ENCODE measurements at regions not wholly inside any gene's neighbourhood (a gene's known extent, or its start where the extent isn't known, plus 50 kb on each side); places are given as distances from the start of the nearest gene placed in this dataset.

DNA sequence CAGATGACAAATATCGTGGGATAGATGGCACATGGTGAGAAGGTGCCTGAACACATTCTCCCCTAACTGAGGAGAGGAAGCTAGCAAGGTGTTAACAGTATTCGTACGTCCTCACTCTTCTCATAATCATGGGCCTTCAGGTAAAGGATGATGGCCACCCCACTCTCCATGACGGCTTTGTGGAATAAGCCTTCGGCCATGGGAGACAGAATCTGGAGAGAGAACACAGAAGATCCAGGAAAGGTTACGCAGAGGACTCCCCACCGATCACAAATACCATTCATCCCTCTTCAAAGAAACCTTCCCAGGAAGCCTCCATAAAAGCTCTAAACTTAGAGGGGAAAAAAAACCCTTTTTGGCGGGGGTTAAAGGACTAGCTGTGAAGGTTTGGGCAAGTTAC is 189.9 kb downstream of the BCR start:
- TF ChIP-seq, protein P1, sequence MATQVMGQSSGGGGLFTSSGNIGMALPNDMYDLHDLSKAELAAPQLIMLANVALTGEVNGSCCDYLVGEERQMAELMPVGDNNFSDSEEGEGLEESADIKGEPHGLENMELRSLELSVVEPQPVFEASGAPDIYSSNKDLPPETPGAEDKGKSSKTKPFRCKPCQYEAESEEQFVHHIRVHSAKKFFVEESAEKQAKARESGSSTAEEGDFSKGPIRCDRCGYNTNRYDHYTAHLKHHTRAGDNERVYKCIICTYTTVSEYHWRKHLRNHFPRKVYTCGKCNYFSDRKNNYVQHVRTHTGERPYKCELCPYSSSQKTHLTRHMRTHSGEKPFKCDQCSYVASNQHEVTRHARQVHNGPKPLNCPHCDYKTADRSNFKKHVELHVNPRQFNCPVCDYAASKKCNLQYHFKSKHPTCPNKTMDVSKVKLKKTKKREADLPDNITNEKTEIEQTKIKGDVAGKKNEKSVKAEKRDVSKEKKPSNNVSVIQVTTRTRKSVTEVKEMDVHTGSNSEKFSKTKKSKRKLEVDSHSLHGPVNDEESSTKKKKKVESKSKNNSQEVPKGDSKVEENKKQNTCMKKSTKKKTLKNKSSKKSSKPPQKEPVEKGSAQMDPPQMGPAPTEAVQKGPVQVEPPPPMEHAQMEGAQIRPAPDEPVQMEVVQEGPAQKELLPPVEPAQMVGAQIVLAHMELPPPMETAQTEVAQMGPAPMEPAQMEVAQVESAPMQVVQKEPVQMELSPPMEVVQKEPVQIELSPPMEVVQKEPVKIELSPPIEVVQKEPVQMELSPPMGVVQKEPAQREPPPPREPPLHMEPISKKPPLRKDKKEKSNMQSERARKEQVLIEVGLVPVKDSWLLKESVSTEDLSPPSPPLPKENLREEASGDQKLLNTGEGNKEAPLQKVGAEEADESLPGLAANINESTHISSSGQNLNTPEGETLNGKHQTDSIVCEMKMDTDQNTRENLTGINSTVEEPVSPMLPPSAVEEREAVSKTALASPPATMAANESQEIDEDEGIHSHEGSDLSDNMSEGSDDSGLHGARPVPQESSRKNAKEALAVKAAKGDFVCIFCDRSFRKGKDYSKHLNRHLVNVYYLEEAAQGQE (IDR thresholded peaks at IDR 0.05; ENCODE audit: insufficient read depth in 1 of 2, low read depth in 2 of 2, low read length in 2 of 2), result no peak
- TF ChIP-seq POLR2AphosphoS5 (IDR thresholded peaks at IDR 0.05; ENCODE audit: low read depth, low read length) (no peak), SIN3A (IDR thresholded peaks at IDR 0.05; ENCODE audit: borderline replicate concordance, insufficient read depth, low read length) (no peak), FOXP2 (optimal IDR thresholded peaks at IDR 0.05; ENCODE audit: borderline replicate concordance, extremely low read depth, extremely low read length, insufficient read depth) (no peak)

All from PFSK-1 (cell line).